GM23338 (cell line): ENCODE measurements at regions not wholly inside any gene's neighbourhood (a gene's known extent, or its start where the extent isn't known, plus 50 kb on each side); places are given as distances from the start of the nearest gene placed in this dataset.

ENCODE experiments used
- CTCF ChIP-seq, 2 experiments: fragments of 200-600 bp in 1 of 2; sonication (generic) in 1 of 2; conservative IDR thresholded peaks; 2 replicates each; pipeline versions ENCODE4 v1.5.1 to v1.6.1; 2016 to 2017; ENCODE audit warnings: antibody characterized with exemption in 2 of 2, low read depth in 2 of 2, mild to moderate bottlenecking in 2 of 2, moderate library complexity in 1 of 2
- POLR2AphosphoS5 ChIP-seq: IDR thresholded peaks from 2 replicates; pipeline ENCODE4 v1.6.1; 2016; ENCODE audit warnings: antibody characterized with exemption, low read depth
- REST ChIP-seq: IDR thresholded peaks from one replicate; pipeline ENCODE4 v1.6.1; 2018; ENCODE audit warnings: antibody characterized with exemption; ENCODE audit not compliant: unreplicated experiment

- no peak for TF ChIP-seq CTCF (conservative IDR thresholded peaks at IDR 0.05; ENCODE audit: low read depth in 2 of 2)
- no peak for TF ChIP-seq REST
- TF ChIP-seq POLR2AphosphoS5 = no peak
Measured at GRCh38 chr2:9077691-9078090, 74.2 kb upstream of the MBOAT2 start.
